ENCODE measurements at regions not wholly inside any gene's neighbourhood (a gene's known extent, or its start where the extent isn't known, plus 50 kb on each side); places are given as distances from the start of the nearest gene placed in this dataset.
"Not testable (repeated sequence)": the region's sequence is repeated elsewhere in the genome, so short reads cannot be mapped to it uniquely, and the experiment has no call there.

GRCh38 chr4:116108606-116109005, 976.8 kb downstream of the TRAM1L1 start:
- H3K4me1 ChIP-seq: no peaks in the 10 kb centered on the region
- no peak overlapping the region for H3K27ac ChIP-seq
- H3K9me3 ChIP-seq: no peaks in the 10 kb centered on the region
- WGBS, 2 donors (ENCODE audit: low coverage in 1 of 2): 58 to 72% methylated on average over 4 to 8 of the region's 8 CpGs
- in situ Hi-C loops (cut with MboI; ENCODE audit: low pct_ligation_motif_present in 1 of 4, low pct_unique_long_range_greater_than_20kb in 1 of 4, low sequenced_read_pairs in 3 of 4): no loop called here
- no peak overlapping the region for H3K4me3 ChIP-seq
- H3K36me3 ChIP-seq: no peaks in the 10 kb centered on the region
- intact Hi-C loops (cut with DNase I; ENCODE audit: low total_unique reads): loop anchor here (2.0 kb wide), 1 partner anchor 38 kb away; no protein-coding TSS in a partner anchor
- no peak for TF ChIP-seq CTCF (IDR thresholded peaks at IDR 0.05)
- no peak for TF ChIP-seq EP300 (IDR thresholded peaks at IDR 0.05; ENCODE audit: low read depth)
- no peak for TF ChIP-seq POLR2AphosphoS5 (IDR thresholded peaks at IDR 0.05)
- no peak for TF ChIP-seq POLR2A (IDR thresholded peaks at IDR 0.05)
- DNase-seq: no peak
- H3K27me3 ChIP-seq: no peaks in the 10 kb centered on the region

GRCh38 chr4:116101321-116101720, 984.1 kb downstream of the TRAM1L1 start:
- TF ChIP-seq POLR2A (IDR thresholded peaks at IDR 0.05) (no peak), EP300 (IDR thresholded peaks at IDR 0.05; ENCODE audit: low read depth) (no peak), POLR2AphosphoS5 (IDR thresholded peaks at IDR 0.05) (no peak), CTCF (IDR thresholded peaks at IDR 0.05) (no peak)
- no peak overlapping the region for H3K27ac ChIP-seq
- H3K36me3 ChIP-seq: no peaks in the 10 kb centered on the region
- in situ Hi-C loops (cut with MboI; ENCODE audit: low pct_ligation_motif_present in 1 of 4, low pct_unique_long_range_greater_than_20kb in 1 of 4, low sequenced_read_pairs in 3 of 4) (no loop called here), intact Hi-C loops (cut with DNase I; ENCODE audit: low total_unique reads) (no loop called here)
- H3K27me3 ChIP-seq: no peaks in the 10 kb centered on the region
- no peak for DNase-seq
- no peak overlapping the region for H3K4me3 ChIP-seq
- WGBS, 2 donors (ENCODE audit: low coverage in 1 of 2): 29 to 33% methylated on average over 1 of the region's 1 CpG
- no peaks in the 10 kb centered on the region for H3K9me3 ChIP-seq
- H3K4me1 ChIP-seq: no peaks in the 10 kb centered on the region

GRCh38 chr4:116099596-116099995, 985.8 kb downstream of the TRAM1L1 start:
- no peaks in the 10 kb centered on the region for H3K36me3 ChIP-seq
- intact Hi-C loops (cut with DNase I; ENCODE audit: low total_unique reads): no loop called here
- no peaks in the 10 kb centered on the region for H3K4me1 ChIP-seq
- H3K4me3 ChIP-seq: no peak overlapping the region
- no peaks in the 10 kb centered on the region for H3K9me3 ChIP-seq
- TF ChIP-seq POLR2AphosphoS5 (IDR thresholded peaks at IDR 0.05) (no peak), CTCF (IDR thresholded peaks at IDR 0.05) (no peak), POLR2A (IDR thresholded peaks at IDR 0.05) (no peak), EP300 (IDR thresholded peaks at IDR 0.05; ENCODE audit: low read depth) (no peak)
- in situ Hi-C loops (cut with MboI; ENCODE audit: low pct_ligation_motif_present in 1 of 4, low pct_unique_long_range_greater_than_20kb in 1 of 4, low sequenced_read_pairs in 3 of 4): no loop called here
- DNase-seq: no peak
- H3K27me3 ChIP-seq: no peaks in the 10 kb centered on the region
- no peak overlapping the region for H3K27ac ChIP-seq

- H3K4me1 ChIP-seq; H3K4me3 ChIP-seq; H3K27me3 ChIP-seq; intact Hi-C loops (cut with DNase I; ENCODE audit: low total_unique reads); H3K36me3 ChIP-seq; H3K9me3 ChIP-seq; H3K27ac ChIP-seq; in situ Hi-C loops (cut with MboI; ENCODE audit: low pct_ligation_motif_present in 1 of 4, low pct_unique_long_range_greater_than_20kb in 1 of 4, low sequenced_read_pairs in 3 of 4); DNase-seq: not testable (repeated sequence)
- WGBS, 2 donors (ENCODE audit: low coverage in 1 of 2): 86 to 89% methylated on average over 1 to 3 of the region's 3 CpGs
Measured at GRCh38 chr4:116097353-116097752, 983.9 kb upstream of the NDST4 start.

- Histone ChIP-seq H3K9me3 (no peaks in the 10 kb centered on the region), H3K27ac (no peak overlapping the region), H3K36me3 (no peaks in the 10 kb centered on the region), H3K4me1 (no peaks in the 10 kb centered on the region), H3K27me3 (no peaks in the 10 kb centered on the region), H3K4me3 (no peak overlapping the region)
- TF ChIP-seq EP300 (IDR thresholded peaks at IDR 0.05; ENCODE audit: low read depth) (no peak), CTCF (IDR thresholded peaks at IDR 0.05) (no peak), POLR2AphosphoS5 (IDR thresholded peaks at IDR 0.05) (no peak), POLR2A (IDR thresholded peaks at IDR 0.05) (no peak)
- WGBS, 2 donors (ENCODE audit: low coverage in 1 of 2): 52 to 72% methylated on average over 3 of the region's 3 CpGs
- no peak for DNase-seq
- intact Hi-C loops (cut with DNase I; ENCODE audit: low total_unique reads): no loop called here
- in situ Hi-C loops (cut with MboI; ENCODE audit: low pct_ligation_motif_present in 1 of 4, low pct_unique_long_range_greater_than_20kb in 1 of 4, low sequenced_read_pairs in 3 of 4): no loop called here
Measured at GRCh38 chr4:116092961-116093360, 979.5 kb upstream of the NDST4 start.

Measured in transverse colon (tissue), 4 donors.